ENCODE measurements at regions not wholly inside any gene's neighbourhood (a gene's known extent, or its start where the extent isn't known, plus 50 kb on each side); places are given as distances from the start of the nearest gene placed in this dataset.
A peak's percentile ranks its signal among the peaks of the same experiment; 100 is the strongest.
"Not testable (repeated sequence)": the region's sequence is repeated elsewhere in the genome, so short reads cannot be mapped to it uniquely, and the experiment has no call there.

GRCh38 chr3:127072221-127072771, 89.4 kb downstream of the PLXNA1 start:
- DNase-seq, result no peak

GRCh38 chr3:127072971-127073783, 90.3 kb downstream of the PLXNA1 start:
- DNase-seq, result no peak

GRCh38 chr3:127073941-127074820, 91.3 kb downstream of the PLXNA1 start:
- no peak for DNase-seq

- peak; percentile 81 for DNase-seq
Observed at GRCh38 chr3:127074900-127075360, 92.0 kb downstream of the PLXNA1 start.

GRCh38 chr3:127076166-127076992, 93.5 kb downstream of the PLXNA1 start:
- DNase-seq, result not testable (repeated sequence)

- no peak for DNase-seq
Observed at GRCh38 chr3:127077068-127077467, 94.2 kb downstream of the PLXNA1 start.

GRCh38 chr3:127077505-127078064, 94.7 kb downstream of the PLXNA1 start:
- no peak for DNase-seq

- no peak for DNase-seq
Observed at GRCh38 chr3:127078626-127079025, 95.7 kb downstream of the PLXNA1 start.

- no peak for DNase-seq
Observed at GRCh38 chr3:127079211-127079610, 96.3 kb downstream of the PLXNA1 start.

GRCh38 chr3:127081001-127081720, 98.2 kb downstream of the PLXNA1 start:
- DNase-seq, result no peak

- no peak for DNase-seq
Observed at GRCh38 chr3:127082066-127082465, 99.2 kb downstream of the PLXNA1 start.

GRCh38 chr3:127083778-127084397, 101.0 kb downstream of the PLXNA1 start:
- DNase-seq, result no peak

- DNase-seq, result no peak
Observed at GRCh38 chr3:127084401-127084990, 101.6 kb downstream of the PLXNA1 start.

GRCh38 chr3:127085576-127085975, 102.7 kb downstream of the PLXNA1 start:
- DNase-seq, result no peak

GRCh38 chr3:127086591-127086990, 103.7 kb downstream of the PLXNA1 start:
- not testable (repeated sequence) for DNase-seq

- DNase-seq, result no peak
Observed at GRCh38 chr3:127087441-127087840, 104.5 kb downstream of the PLXNA1 start.

- DNase-seq, result no peak
Observed at GRCh38 chr3:127088511-127089351, 104.2 kb upstream of the PRR23E start.

- DNase-seq, result peak; percentile 45
Observed at GRCh38 chr3:127089486-127090145, 103.3 kb upstream of the PRR23E start.
